ENCODE measurements at regions not wholly inside any gene's neighbourhood (a gene's known extent, or its start where the extent isn't known, plus 50 kb on each side); places are given as distances from the start of the nearest gene placed in this dataset.

GRCh38 chr12:105674871-105675699, 344.6 kb downstream of the C12orf75 start:
- no peak for TF ChIP-seq GATA2 (IDR thresholded peaks at IDR 0.05; ENCODE audit: low read depth, low read length)
- TF ChIP-seq GATA3 (IDR thresholded peaks at IDR 0.05; ENCODE audit: low read depth, low read length) = no peak

Measured in SH-SY5Y (cell line).